Midbrain (tissue), 1 donor: ENCODE measurements at regions not wholly inside any gene's neighbourhood (a gene's known extent, or its start where the extent isn't known, plus 50 kb on each side); places are given as distances from the start of the nearest gene placed in this dataset.
"Not testable (repeated sequence)": the region's sequence is repeated elsewhere in the genome, so short reads cannot be mapped to it uniquely, and the experiment has no call there.

Source experiments
- DNase-seq: peaks from one replicate; lab custom pipeline; 2025; lab: John Stamatoyannopoulos, UW

GRCh38 chr4:14169460-14169859 lies 541.9 kb upstream of the BOD1L1 start:
- DNase-seq: no peak

GRCh38 chr4:14169940-14170339 lies 542.4 kb upstream of the BOD1L1 start:
- not testable (repeated sequence) for DNase-seq

- no peak for DNase-seq
These were observed 549.1 kb upstream of the BOD1L1 start for GRCh38 chr4:14176613-14177012.

- DNase-seq: no peak
These were observed 550.5 kb upstream of the BOD1L1 start for GRCh38 chr4:14177987-14178386.

GRCh38 chr4:14178421-14178820 lies 550.9 kb upstream of the BOD1L1 start:
- DNase-seq: no peak

- no peak for DNase-seq
These were observed 552.6 kb upstream of the BOD1L1 start for GRCh38 chr4:14180166-14180565.

- DNase-seq: no peak
These were observed 553.6 kb upstream of the BOD1L1 start for GRCh38 chr4:14180983-14181601.

GRCh38 chr4:14182148-14182547 lies 554.6 kb upstream of the BOD1L1 start:
- no peak for DNase-seq

- no peak for DNase-seq
These were observed 556.7 kb upstream of the BOD1L1 start for GRCh38 chr4:14184265-14184664.

GRCh38 chr4:14184767-14185166 lies 557.2 kb upstream of the BOD1L1 start:
- DNase-seq: no peak

- DNase-seq: no peak
These were observed 560.7 kb upstream of the BOD1L1 start for GRCh38 chr4:14188214-14188613.

- no peak for DNase-seq
These were observed 566.1 kb upstream of the BOD1L1 start for GRCh38 chr4:14193601-14194000.

- DNase-seq: no peak
These were observed 568.6 kb upstream of the BOD1L1 start for GRCh38 chr4:14196131-14196530.

GRCh38 chr4:14215116-14215770 lies 587.7 kb upstream of the BOD1L1 start:
- DNase-seq: no peak

GRCh38 chr4:14217401-14217800 lies 589.9 kb upstream of the BOD1L1 start:
- DNase-seq: no peak

- peak; percentile 80 for DNase-seq
These were observed 591.1 kb upstream of the BOD1L1 start for GRCh38 chr4:14218641-14219040.

GRCh38 chr4:14221176-14221575 lies 593.7 kb upstream of the BOD1L1 start:
- DNase-seq: no peak

- DNase-seq: no peak
These were observed 595.0 kb upstream of the BOD1L1 start for GRCh38 chr4:14222377-14223029.

GRCh38 chr4:14223461-14223860 lies 595.9 kb upstream of the BOD1L1 start:
- no peak for DNase-seq

GRCh38 chr4:14225688-14226207 lies 598.2 kb upstream of the BOD1L1 start:
- DNase-seq: no peak

GRCh38 chr4:14233126-14233525 lies 605.6 kb upstream of the BOD1L1 start:
- DNase-seq: no peak

- DNase-seq: no peak
These were observed 606.8 kb upstream of the BOD1L1 start for GRCh38 chr4:14234307-14234706.

GRCh38 chr4:14236359-14236758 lies 608.8 kb upstream of the BOD1L1 start:
- DNase-seq: no peak
